HG03139 (cell line): ENCODE measurements at regions not wholly inside any gene's neighbourhood (a gene's known extent, or its start where the extent isn't known, plus 50 kb on each side); places are given as distances from the start of the nearest gene placed in this dataset.

Experiments
- ATAC-seq: cut with Tn5 transposase; IDR thresholded peaks from one replicate; pipeline ENCODE4 v1.9.1; 2021; ENCODE audit not compliant: unreplicated experiment

- ATAC-seq: no peak
Measured at GRCh38 chr2:126825316-126825715, 73.4 kb upstream of the TEX51 start.

GRCh38 chr2:126826491-126826890 is 72.2 kb upstream of the TEX51 start:
- ATAC-seq: no peak

- no peak for ATAC-seq
Measured at GRCh38 chr2:126827371-126827770, 71.3 kb upstream of the TEX51 start.

- no peak for ATAC-seq
Measured at GRCh38 chr2:126828051-126828450, 70.6 kb upstream of the TEX51 start.

- ATAC-seq: no peak
Measured at GRCh38 chr2:126828491-126828890, 70.2 kb upstream of the TEX51 start.

GRCh38 chr2:126831234-126832005 is 67.3 kb upstream of the TEX51 start:
- ATAC-seq: no peak

GRCh38 chr2:126832014-126832413 is 66.7 kb upstream of the TEX51 start:
- no peak for ATAC-seq

- ATAC-seq: no peak
Measured at GRCh38 chr2:126832757-126833156, 65.9 kb upstream of the TEX51 start.

- no peak for ATAC-seq
Measured at GRCh38 chr2:126834006-126834659, 64.6 kb upstream of the TEX51 start.

GRCh38 chr2:126835261-126835660 is 63.4 kb upstream of the TEX51 start:
- no peak for ATAC-seq

- no peak for ATAC-seq
Measured at GRCh38 chr2:126835831-126836230, 62.9 kb upstream of the TEX51 start.

GRCh38 chr2:126836761-126837679 is 61.7 kb upstream of the TEX51 start:
- no peak for ATAC-seq

- ATAC-seq: no peak
Measured at GRCh38 chr2:126837966-126838715, 60.5 kb upstream of the TEX51 start.

- no peak for ATAC-seq
Measured at GRCh38 chr2:126838716-126838985, 60.0 kb upstream of the TEX51 start.

- no peak for ATAC-seq
Measured at GRCh38 chr2:126839796-126840195, 58.9 kb upstream of the TEX51 start.

GRCh38 chr2:126843081-126843480 is 55.6 kb upstream of the TEX51 start:
- no peak for ATAC-seq

- no peak for ATAC-seq
Measured at GRCh38 chr2:126846241-126846640, 52.4 kb upstream of the TEX51 start.
